ENCODE measurements at regions not wholly inside any gene's neighbourhood (a gene's known extent, or its start where the extent isn't known, plus 50 kb on each side); places are given as distances from the start of the nearest gene placed in this dataset.

DNA sequence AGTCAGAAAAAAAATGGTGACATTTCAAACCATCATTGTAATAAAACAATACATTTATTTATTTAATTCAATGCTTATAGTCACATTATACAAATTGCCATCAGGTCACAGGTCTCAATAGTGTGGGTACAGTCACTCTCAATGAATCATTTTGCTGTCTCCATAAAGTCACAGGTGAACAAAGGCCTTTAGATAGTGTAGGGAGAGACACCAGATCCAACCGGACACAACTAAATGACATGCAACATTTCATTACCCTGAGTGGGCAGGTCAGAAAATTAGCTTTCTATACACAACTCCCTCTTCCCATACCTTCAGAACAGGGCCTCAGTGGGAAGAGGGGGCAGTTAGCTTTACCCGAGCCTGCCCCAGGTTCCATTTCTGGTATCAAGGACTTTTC is 63.2 kb downstream of the STYXL2 start:
- H3K36me3 ChIP-seq (ENCODE audit: control insufficient read depth in 2 of 4, insufficient read depth in 4 of 4, low read length in 3 of 4): 0 out of 8 replicates have a peak, but pooled peaks cover 0 to 3% (median 0%) of the 10 kb centered on the region in 4 experiments
- H3K79me2 ChIP-seq (ENCODE audit: control insufficient read depth in 1 of 2, insufficient read depth in 2 of 2, low read length in 2 of 2): no peaks in the 10 kb centered on the region
- 0 out of 4 replicates have a peak overlapping the region, but pooled peaks of 1 of the 2 experiments have one; percentile 35 for H3K4me2 ChIP-seq (ENCODE audit: insufficient read depth in 1 of 2, low read depth in 2 of 2, low read length in 2 of 2)
- H3K27me3 ChIP-seq (replicated peaks in 1 of 4; ENCODE audit: control insufficient read depth in 3 of 4, extremely low read depth in 1 of 4, insufficient read depth in 3 of 4, low read length in 3 of 4): peaks cover 0 to 2% (median 0%) of the 10 kb centered on the region in 4 experiments; a peak in 1 of 7 replicates
- WGBS, 2 experiments (ENCODE audit: extremely low coverage in 1 of 2, insufficient coverage in 1 of 2, insufficient read length in 1 of 2, insufficient replicate concordance in 2 of 2, low coverage in 1 of 2, low lambda C conversion rate in 2 of 2, missing lambda C conversion rate in 1 of 2): 71% methylated on average over 2 of the region's 2 CpGs; no CpG with 5 or more reads in 1 of the 2 experiments
- CTCF ChIA-PET (ENCODE audit: partially characterized antibody): interaction anchor here (0.9 kb wide), 1 partner anchor 399 kb away, joined by 3 read pairs; no protein-coding TSS in a partner anchor
- no peak for TF ChIP-seq KDM5A (IDR thresholded peaks at IDR 0.05; ENCODE audit: low read length)
- no peak for TF ChIP-seq TBP (IDR thresholded peaks at IDR 0.05; ENCODE audit: low read depth, low read length)
- TF ChIP-seq SIX5 (IDR thresholded peaks at IDR 0.05; ENCODE audit: low read depth, low read length): no peak
- no peak for TF ChIP-seq TAF1 (IDR thresholded peaks at IDR 0.05; ENCODE audit: low read depth, low read length)
- TF ChIP-seq YY1 (IDR thresholded peaks at IDR 0.05; ENCODE audit: low read depth, low read length): no peak
- no peak for TF ChIP-seq RNF2 (IDR thresholded peaks at IDR 0.05; ENCODE audit: borderline replicate concordance, low read depth, low read length, missing control alignments, poor library complexity, severe bottlenecking)
- TF ChIP-seq ZNF274 (IDR thresholded peaks at IDR 0.05; ENCODE audit: borderline replicate concordance, extremely low read depth, low read length): no peak
- TF ChIP-seq, protein P1, sequence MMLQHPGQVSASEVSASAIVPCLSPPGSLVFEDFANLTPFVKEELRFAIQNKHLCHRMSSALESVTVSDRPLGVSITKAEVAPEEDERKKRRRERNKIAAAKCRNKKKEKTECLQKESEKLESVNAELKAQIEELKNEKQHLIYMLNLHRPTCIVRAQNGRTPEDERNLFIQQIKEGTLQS (IDR thresholded peaks at IDR 0.05; ENCODE audit: insufficient read depth, low read depth, low read length): no peak
- no peak for TF ChIP-seq BCL11A (IDR thresholded peaks at IDR 0.05; ENCODE audit: low read depth in 2 of 2, low read length in 2 of 2)
- TF ChIP-seq BRCA1 (IDR thresholded peaks at IDR 0.05; ENCODE audit: low read depth, low read length): no peak
- no peak for TF ChIP-seq CEBPB (IDR thresholded peaks at IDR 0.05; ENCODE audit: low read depth, low read length)
- TF ChIP-seq EGR1 (IDR thresholded peaks at IDR 0.05; ENCODE audit: borderline replicate concordance, low read depth, low read length): no peak
- no peak for DNase-seq (ENCODE audit: low read depth in 1 of 2, low spot score in 2 of 2)
- no peak overlapping the region for H3K9ac ChIP-seq (replicated peaks in 1 of 4; ENCODE audit: extremely low read depth in 1 of 4, low read depth in 3 of 4, low read length in 3 of 4)
- H3K4me3 ChIP-seq (ENCODE audit: extremely low read depth in 1 of 4, insufficient read depth in 2 of 4, low read depth in 3 of 4, low read length in 4 of 4): no peak overlapping the region
- H3K9me3 ChIP-seq (ENCODE audit: insufficient read depth in 2 of 2, low read depth in 1 of 2, low read length in 1 of 2): no peaks in the 10 kb centered on the region
- peak overlapping the region; percentile 81; the same call in 1 of the 2 replicates for H3K18ac ChIP-seq (ENCODE audit: extremely low read depth, low read length)
- peaks cover 2% of the 10 kb centered on the region; the same call in 1 of the 2 replicates for H3K79me1 ChIP-seq (ENCODE audit: low read depth, low read length)
- POLR2A ChIA-PET (ENCODE audit: partially characterized antibody): interaction anchor here (1.9 kb wide), 1 partner anchor 63 kb away, joined by 8 read pairs; the partner anchor contains the start of gene POU2F1
- no peak overlapping the region for H3K4ac ChIP-seq (replicated peaks; ENCODE audit: insufficient read length, low read depth, low read length)
- H2BK120ac ChIP-seq (replicated peaks; ENCODE audit: low read depth, low read length): no peak overlapping the region
- H2BK15ac ChIP-seq (ENCODE audit: low read length): no peak overlapping the region
- no peak overlapping the region for H2AFZ ChIP-seq (ENCODE audit: low read length)
- H3K23me2 ChIP-seq (ENCODE audit: low read depth, low read length): no peaks in the 10 kb centered on the region
- no peak overlapping the region for H3K23ac ChIP-seq (ENCODE audit: insufficient read length)
- no peak overlapping the region for H3K27ac ChIP-seq (ENCODE audit: low read depth, low read length)
- H3K4me1 ChIP-seq (replicated peaks in 1 of 4; ENCODE audit: control insufficient read depth in 3 of 4, insufficient read depth in 4 of 4, low read length in 3 of 4): peaks cover 2 to 22% (median 12%) of the 10 kb centered on the region in 4 experiments
- H2BK12ac ChIP-seq (ENCODE audit: low read depth, low read length): 0 out of 2 replicates have a peak overlapping the region, but pooled peaks have one; percentile 51
- peak overlapping the region; percentile 73; the same call in 1 of the 2 replicates for H2BK5ac ChIP-seq (ENCODE audit: low read depth, low read length)
- no peaks in the 10 kb centered on the region for H4K20me1 ChIP-seq (replicated peaks in 1 of 2; ENCODE audit: control insufficient read depth in 1 of 2, insufficient read depth in 2 of 2, low read length in 2 of 2)
- peak overlapping the region; percentile 62 for H4K91ac ChIP-seq (replicated peaks; ENCODE audit: insufficient read length, low read length)
- no peak for FAIRE-seq
- H2AK5ac ChIP-seq (ENCODE audit: low read depth, low read length): peak overlapping the region; percentile 79; the same call in 1 of the 2 replicates
- no peak overlapping the region for H3K56ac ChIP-seq (replicated peaks; ENCODE audit: insufficient read length, low read depth, low read length)
- H2BK20ac ChIP-seq (ENCODE audit: low read length): peak overlapping the region; percentile 92
- no peak overlapping the region for H4K5ac ChIP-seq (ENCODE audit: insufficient read length, low read depth, low read length)
- no peak overlapping the region for H3K14ac ChIP-seq (ENCODE audit: insufficient read length)
- no peak overlapping the region for H4K8ac ChIP-seq (ENCODE audit: extremely low read depth, insufficient read depth, low read length)

All from H1 (cell line).